T-helper 2 cell treated with Interferon-gamma antibody and Interleukin-4, amounts not matched to agents 5 μg/mL and 100 μg/mL, for 36 hours (primary cell): ENCODE measurements at regions not wholly inside any gene's neighbourhood (a gene's known extent, or its start where the extent isn't known, plus 50 kb on each side); places are given as distances from the start of the nearest gene placed in this dataset.
"Not testable (repeated sequence)": the region's sequence is repeated elsewhere in the genome, so short reads cannot be mapped to it uniquely, and the experiment has no call there.

Experiments
- DNase-seq: peaks from one replicate; pipeline ENCODE4 v3.0.0; 2021; ENCODE audit warnings: low spot score
- H3K27ac Mint-ChIP-seq: one replicate; pipeline ENCODE4 v1.8.0; 2021; ENCODE audit warnings: mild to moderate bottlenecking, mixed read lengths
- H3K27me3 Mint-ChIP-seq: one replicate; pipeline ENCODE4 v1.8.0; 2021; ENCODE audit warnings: low read depth, mixed read lengths
- H3K36me3 Mint-ChIP-seq: one replicate; pipeline ENCODE4 v1.8.0; 2021; ENCODE audit warnings: low read depth, mixed read lengths
- H3K4me1 Mint-ChIP-seq: one replicate; pipeline ENCODE4 v1.8.0; 2021; ENCODE audit warnings: low read depth, mixed read lengths
- H3K4me3 Mint-ChIP-seq: one replicate; pipeline ENCODE4 v1.8.0; 2022; ENCODE audit warnings: mild to moderate bottlenecking, moderate library complexity, mixed read lengths
- H3K9me3 Mint-ChIP-seq: one replicate; pipeline ENCODE4 v1.8.0; 2021; ENCODE audit warnings: mixed read lengths

DNA sequence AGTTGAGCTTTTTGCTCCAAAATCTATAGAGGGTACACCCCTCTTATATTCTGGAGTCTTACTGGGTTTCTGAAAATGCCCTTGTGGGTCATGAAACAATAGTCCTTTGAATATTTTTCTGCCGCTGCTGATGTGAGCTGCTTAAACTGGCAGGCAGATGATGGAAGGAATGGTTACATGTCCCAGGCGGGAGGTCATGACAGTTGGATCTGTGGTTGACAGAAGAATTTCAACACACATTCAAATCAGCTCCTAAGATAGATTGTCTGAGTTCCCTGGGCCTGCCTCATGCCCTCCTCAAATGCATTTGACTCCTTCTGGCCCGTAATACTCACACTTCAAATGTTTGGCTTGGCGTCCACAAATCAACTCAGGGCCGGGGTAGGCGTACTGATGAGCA lies 105.0 kb upstream of the IKBKE start:
- not testable (repeated sequence) for DNase-seq, H3K27ac Mint-ChIP-seq, H3K27me3 Mint-ChIP-seq, H3K4me1 Mint-ChIP-seq, H3K4me3 Mint-ChIP-seq, H3K9me3 Mint-ChIP-seq, H3K36me3 Mint-ChIP-seq

DNA sequence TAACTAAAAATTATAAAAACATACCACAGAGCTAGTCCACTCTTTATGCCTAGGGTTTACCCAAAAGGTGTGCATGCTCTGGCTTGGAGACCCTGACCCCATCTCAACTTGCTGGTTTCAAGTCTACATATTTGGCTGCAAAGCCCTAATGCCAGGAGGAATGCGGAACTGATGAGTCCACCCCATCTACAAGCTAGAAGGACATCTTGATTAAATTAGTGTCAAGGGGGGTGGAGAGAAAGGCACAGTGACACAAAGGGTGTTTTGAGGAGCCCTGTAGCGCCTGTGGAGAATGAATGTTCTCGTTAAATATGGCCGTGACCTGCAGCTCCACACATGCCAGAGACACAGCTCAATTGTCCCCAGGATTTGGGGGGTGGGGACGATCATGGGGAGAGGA lies 104.1 kb upstream of the IKBKE start:
- H3K27ac Mint-ChIP-seq, DNase-seq, H3K36me3 Mint-ChIP-seq, H3K27me3 Mint-ChIP-seq, H3K9me3 Mint-ChIP-seq, H3K4me1 Mint-ChIP-seq, H3K4me3 Mint-ChIP-seq: not testable (repeated sequence)

DNA sequence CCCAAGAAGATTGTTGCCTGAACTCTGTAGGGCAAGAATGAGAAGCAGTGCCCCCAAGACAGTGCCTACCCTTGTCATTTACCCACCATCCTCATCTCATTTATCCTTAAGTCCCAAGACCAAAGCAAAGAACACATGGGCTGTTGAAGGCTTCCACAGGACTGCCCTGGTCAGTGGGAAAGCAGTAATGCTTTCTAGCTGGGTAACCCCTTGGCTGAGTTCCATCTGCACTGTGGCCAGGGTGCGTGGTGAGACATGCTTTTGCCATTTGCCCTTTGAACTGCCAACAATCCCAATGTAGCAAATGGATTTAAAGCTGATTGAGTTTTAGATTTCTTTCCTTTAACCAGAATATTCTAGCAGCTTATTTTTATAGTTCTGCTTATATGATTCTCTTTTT lies 103.5 kb upstream of the IKBKE start:
- H3K36me3 Mint-ChIP-seq, H3K9me3 Mint-ChIP-seq, H3K4me1 Mint-ChIP-seq, H3K27me3 Mint-ChIP-seq, DNase-seq, H3K27ac Mint-ChIP-seq, H3K4me3 Mint-ChIP-seq: not testable (repeated sequence)

DNA sequence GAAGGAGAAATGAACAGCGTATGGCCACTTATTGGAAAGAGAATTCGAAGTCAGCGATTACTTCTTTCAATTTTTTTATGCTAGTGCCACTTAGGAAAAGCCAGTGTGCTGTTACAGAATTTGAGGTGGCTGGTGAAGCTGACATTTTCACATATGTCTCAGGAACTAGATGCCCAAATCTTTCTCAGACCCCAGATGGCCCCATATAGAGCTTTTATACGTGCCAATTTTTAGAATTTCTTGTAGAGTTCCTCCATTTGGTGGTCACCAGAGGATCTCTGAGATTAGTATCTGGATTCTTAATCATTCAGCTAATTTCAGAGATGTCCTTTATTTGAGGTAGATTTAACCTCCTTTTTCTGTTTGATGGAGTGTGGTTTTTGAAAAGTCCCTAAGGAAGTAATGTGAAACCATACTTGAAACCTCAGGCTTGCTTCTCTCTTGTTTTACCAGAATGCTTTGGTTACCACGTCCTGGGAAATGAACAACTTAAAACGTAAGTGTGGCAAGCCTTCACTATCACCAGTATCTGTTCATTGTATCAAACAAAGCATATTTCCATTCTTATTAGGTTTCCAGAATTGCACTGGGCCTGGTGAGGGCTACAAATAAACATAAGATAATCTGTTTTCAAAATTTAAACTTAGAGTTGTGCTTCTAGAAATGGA lies 102.2 kb upstream of the IKBKE start:
- not testable (repeated sequence) for H3K36me3 Mint-ChIP-seq, H3K27ac Mint-ChIP-seq, H3K9me3 Mint-ChIP-seq, H3K4me3 Mint-ChIP-seq, H3K27me3 Mint-ChIP-seq, DNase-seq, H3K4me1 Mint-ChIP-seq

DNA sequence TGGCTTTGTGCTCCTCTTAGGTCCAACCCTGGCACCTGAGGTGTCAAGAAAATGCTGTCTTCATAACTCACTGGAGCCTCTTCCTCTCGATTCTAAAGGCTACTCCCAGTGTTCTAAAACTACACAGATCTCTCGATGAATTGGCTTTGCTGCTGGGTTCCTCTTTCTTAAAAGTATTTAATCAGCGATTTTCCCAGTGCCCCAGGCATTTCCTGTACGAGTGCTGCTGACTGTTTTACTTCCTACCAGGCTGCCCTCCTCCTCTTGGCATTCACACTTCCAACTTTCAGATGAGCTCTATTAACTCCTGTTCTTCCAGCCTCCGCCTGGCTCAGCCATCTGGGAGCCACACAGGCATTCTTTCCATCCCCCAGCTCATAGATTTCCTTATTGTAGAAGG lies 95.6 kb upstream of the IKBKE start:
- H3K27ac Mint-ChIP-seq, H3K4me3 Mint-ChIP-seq, DNase-seq, H3K4me1 Mint-ChIP-seq, H3K9me3 Mint-ChIP-seq, H3K27me3 Mint-ChIP-seq: not testable (repeated sequence)
- H3K36me3 Mint-ChIP-seq, result peaks cover 11% of the 10 kb centered on the region

DNA sequence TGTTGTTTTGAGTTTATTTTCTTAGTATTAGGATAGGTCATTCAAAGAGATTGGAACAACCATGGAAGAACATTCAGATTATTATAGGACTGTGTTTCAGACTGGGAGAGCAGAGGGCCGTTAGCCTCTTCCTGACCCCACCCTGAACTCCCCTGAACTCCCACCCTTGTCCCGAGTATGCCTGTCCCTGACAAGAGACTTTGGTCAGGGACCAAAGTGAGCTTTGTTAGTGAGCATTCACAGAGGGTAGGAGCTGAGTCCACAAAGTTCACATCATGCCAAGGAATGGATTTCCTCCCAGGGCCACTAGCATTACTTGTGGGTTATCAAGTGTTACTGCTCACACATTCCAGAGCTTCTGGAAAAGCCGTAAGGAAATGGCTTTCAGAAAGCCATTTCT lies 94.7 kb upstream of the IKBKE start:
- H3K9me3 Mint-ChIP-seq, DNase-seq, H3K4me1 Mint-ChIP-seq, H3K27ac Mint-ChIP-seq, H3K27me3 Mint-ChIP-seq, H3K4me3 Mint-ChIP-seq, H3K36me3 Mint-ChIP-seq: not testable (repeated sequence)

DNA sequence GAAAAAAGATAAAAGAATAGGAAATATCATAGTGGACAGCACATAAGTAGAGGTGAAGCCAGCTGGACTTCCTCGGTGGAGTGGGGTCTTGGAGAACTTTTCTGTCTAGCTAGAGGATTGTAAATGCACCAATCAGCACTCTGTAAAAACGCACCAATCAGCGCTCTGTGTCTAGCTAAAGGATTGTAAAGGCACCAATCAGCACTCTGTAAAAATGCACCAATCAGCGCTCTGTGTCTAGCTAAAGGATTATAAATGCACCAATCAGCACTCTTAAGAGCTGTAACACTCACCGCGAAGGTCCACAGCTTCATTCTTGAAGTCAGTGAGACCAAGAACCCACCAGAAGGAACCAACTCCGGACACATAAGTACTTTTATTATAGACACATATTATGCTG lies 91.8 kb upstream of the IKBKE start:
- not testable (repeated sequence) for H3K4me1 Mint-ChIP-seq, DNase-seq, H3K9me3 Mint-ChIP-seq, H3K27me3 Mint-ChIP-seq, H3K27ac Mint-ChIP-seq, H3K4me3 Mint-ChIP-seq, H3K36me3 Mint-ChIP-seq

DNA sequence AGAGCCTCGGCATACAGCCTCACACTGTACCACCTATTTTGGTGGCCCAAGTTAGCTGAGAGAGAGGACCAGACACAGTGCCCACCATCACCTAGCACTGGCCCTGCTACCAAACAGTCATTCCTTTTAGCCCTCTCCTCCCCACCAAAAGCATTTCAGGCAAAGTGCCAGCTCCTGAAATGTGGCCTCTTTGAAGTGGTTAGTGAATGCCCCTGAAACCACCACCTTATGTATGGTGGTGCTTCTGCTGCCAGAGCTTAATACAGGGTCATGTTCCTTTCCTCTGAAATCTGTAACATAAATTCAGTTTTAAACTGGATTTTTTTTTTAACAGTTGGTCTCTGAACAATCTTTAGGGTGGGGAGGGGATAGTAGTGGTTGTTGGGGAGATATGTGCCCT lies 91.0 kb upstream of the IKBKE start:
- H3K27me3 Mint-ChIP-seq, H3K4me3 Mint-ChIP-seq, H3K27ac Mint-ChIP-seq: not testable (repeated sequence)

DNA sequence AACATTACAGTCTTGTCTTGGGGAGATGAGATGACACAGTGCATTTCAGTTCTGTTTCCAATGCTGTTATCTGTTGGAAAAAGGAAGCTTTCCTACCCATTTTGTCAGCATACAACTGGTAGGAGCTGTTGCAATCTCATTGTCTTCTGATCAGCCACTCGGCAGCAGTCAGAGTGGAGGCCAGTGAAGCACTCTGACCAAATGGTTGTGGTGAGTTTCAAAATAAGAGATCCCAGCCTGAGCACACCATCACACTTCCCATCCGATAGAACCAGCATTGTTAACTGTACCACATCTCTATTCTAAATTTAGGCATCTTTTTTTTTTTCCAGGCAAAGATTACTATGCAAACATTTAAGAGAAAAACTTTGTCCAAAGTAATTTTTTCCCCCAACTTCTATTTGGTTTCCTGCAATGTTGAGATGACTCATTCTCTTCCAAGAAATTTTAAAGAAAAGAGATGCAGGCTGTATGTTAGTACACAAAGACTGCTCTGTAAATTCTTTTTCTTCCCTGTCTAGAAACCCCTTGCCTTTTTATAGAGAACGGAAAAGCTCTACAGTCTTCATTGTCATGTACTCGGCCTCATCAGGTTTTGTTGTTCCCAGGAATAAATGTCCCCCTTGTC lies 90.0 kb upstream of the IKBKE start:
- not testable (repeated sequence) for H3K9me3 Mint-ChIP-seq, H3K27me3 Mint-ChIP-seq, H3K4me3 Mint-ChIP-seq, H3K36me3 Mint-ChIP-seq, H3K4me1 Mint-ChIP-seq
- peak overlapping the region; percentile 62 for H3K27ac Mint-ChIP-seq
- peak; percentile 6 for DNase-seq

More for the DNA sequence above, 91.0 kb upstream of the IKBKE start:
- H3K36me3 Mint-ChIP-seq, H3K9me3 Mint-ChIP-seq, DNase-seq, H3K4me1 Mint-ChIP-seq: not testable (repeated sequence)

DNA sequence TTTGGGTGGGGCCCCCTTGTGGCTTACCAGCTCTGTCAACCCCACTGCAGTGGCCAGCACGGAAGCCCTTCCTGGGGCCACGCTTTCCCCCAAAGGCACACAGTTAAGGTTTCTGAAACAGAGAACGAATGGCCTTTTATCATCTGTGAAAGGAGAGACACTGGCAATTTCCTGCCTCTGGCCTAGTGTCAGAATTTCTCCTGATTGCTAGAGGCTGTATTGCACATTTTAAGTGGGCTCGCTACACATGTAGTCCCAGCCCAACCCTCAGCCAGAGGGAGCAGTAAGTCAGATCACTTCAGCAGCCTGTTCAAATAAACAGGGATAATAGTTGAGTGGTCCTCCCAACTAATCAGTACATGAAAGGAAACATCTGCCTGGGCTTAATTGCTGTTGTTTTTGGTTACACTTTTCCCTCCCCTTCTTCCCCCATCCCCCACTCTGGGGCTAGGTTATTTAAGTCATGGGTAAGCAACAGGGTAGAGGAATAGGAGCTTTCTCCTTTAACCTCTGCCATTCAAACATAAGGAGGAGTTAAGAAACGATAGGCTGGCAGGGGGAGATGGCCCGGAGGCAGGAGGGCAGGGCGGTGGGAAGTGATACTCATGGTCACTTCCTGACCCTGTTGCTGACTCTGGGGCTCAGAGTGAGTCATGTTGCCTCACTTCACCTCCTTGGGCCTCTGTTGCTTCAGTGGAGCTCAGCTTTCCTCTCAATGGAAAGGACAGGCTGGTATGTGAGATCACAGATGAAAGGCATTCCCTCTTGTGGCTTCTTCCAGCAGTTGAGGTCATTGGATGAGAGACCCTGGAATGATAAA lies 89.3 kb upstream of the IKBKE start:
- not testable (repeated sequence) for H3K9me3 Mint-ChIP-seq, H3K36me3 Mint-ChIP-seq, H3K27me3 Mint-ChIP-seq, H3K4me1 Mint-ChIP-seq
- Mint-ChIP-seq H3K4me3 (peak overlapping the region; percentile 74), H3K27ac (peak overlapping the region; percentile 95)
- DNase-seq, result peak; percentile 15

DNA sequence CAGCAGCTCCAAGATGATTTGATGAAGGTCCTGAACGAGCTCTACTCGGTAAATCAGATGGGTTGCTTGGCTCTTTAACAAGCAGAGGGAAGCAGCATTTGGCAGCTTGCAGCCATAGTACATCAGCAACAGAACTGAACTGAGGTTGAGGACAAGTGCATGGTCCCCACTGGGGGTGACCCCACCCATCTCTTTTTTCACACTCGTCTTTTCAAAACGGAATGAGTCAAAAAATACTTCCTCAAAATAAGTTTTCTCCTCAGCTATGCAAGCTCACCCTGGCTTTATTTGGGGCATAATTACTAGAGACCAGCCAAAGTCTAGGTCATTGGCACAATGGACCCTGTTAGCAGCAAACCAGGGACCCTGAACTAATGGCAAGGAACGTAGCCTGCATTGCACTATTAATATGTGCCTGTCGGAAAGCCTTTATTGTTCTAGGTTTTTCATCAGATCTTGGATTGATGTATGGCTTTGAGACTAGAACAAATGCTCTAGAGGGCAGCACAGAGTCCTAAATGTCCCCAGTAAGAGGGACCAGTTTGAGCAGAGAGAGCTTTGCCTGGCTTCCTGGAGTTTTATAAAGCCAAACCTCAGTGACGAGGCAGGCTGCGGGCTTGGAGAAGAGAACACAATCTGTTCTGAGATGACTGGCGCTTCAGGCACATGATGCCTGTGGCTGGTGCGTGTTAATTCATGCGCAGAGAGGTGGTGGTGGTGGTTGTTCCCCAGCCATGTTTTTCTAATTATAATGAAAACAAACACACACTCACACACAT lies 86.1 kb upstream of the IKBKE start:
- DNase-seq, result peak; percentile 42
- not testable (repeated sequence) for H3K36me3 Mint-ChIP-seq, H3K4me3 Mint-ChIP-seq, H3K4me1 Mint-ChIP-seq, H3K9me3 Mint-ChIP-seq, H3K27me3 Mint-ChIP-seq
- H3K27ac Mint-ChIP-seq, result peak overlapping the region; percentile 62

DNA sequence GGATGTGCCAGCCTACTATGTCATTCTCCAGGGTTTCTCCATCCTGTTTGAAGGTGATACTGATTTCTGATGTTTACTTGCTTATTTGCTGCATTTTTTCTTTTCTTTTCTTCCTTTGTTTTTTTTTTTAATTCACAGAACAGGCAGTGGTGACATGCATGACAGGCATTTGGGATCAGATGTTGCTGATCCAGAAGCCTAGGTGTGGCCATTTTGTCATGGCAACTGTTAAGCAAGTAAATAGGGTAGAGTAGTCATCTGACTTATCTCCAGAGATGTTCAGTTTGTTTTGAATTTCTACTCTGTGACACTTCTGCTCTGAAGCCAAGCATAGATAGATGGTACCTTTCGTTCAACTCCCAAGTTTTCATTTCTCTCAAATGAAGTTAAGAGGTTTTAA lies 85.4 kb upstream of the IKBKE start:
- not testable (repeated sequence) for H3K4me1 Mint-ChIP-seq, H3K27ac Mint-ChIP-seq, H3K4me3 Mint-ChIP-seq, DNase-seq, H3K36me3 Mint-ChIP-seq, H3K9me3 Mint-ChIP-seq, H3K27me3 Mint-ChIP-seq

DNA sequence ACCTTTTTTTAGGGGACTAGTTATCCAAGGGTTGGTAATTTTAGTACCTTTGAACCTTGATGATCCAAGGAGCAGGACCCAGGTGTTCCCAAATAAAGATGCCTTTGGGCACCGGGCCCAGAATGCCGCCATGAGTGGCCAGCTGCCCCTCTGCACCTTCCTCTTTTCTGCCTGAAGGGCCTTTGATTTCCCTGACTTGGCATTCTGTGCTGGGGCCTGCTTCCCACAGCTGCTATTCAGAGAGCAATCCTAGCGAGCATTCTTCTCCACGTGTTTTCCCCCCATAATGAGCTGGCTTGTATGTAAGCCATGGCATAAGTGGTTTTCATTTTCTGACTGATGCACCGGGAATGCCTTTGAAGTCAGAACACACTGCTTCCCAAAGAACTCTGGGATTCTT lies 82.6 kb upstream of the IKBKE start:
- not testable (repeated sequence) for H3K4me3 Mint-ChIP-seq, DNase-seq, H3K27ac Mint-ChIP-seq, H3K9me3 Mint-ChIP-seq, H3K36me3 Mint-ChIP-seq, H3K27me3 Mint-ChIP-seq, H3K4me1 Mint-ChIP-seq

DNA sequence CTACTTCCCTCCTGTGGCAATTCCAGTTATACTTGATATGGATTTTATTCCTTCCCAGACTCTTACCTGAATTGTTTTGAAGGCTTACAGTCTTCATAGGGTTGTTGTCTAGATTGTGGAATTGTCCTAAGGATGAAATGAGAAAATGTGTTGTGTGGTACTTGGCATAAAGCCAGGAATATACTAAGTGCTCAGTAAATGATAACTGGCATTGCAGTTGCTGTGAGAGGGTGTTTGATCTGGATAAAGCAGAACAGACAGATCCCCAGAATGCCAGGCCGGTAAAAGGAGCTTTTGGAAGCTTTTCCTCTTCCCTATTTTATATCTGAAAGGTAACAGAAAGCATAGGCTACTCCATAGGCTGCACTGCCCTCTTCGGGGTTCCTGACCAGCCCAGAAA lies 78.4 kb upstream of the IKBKE start:
- not testable (repeated sequence) for H3K4me1 Mint-ChIP-seq, H3K9me3 Mint-ChIP-seq, H3K4me3 Mint-ChIP-seq, H3K27ac Mint-ChIP-seq, H3K36me3 Mint-ChIP-seq, DNase-seq, H3K27me3 Mint-ChIP-seq
